ENCODE measurements at regions not wholly inside any gene's neighbourhood (a gene's known extent, or its start where the extent isn't known, plus 50 kb on each side); places are given as distances from the start of the nearest gene placed in this dataset.

DNA sequence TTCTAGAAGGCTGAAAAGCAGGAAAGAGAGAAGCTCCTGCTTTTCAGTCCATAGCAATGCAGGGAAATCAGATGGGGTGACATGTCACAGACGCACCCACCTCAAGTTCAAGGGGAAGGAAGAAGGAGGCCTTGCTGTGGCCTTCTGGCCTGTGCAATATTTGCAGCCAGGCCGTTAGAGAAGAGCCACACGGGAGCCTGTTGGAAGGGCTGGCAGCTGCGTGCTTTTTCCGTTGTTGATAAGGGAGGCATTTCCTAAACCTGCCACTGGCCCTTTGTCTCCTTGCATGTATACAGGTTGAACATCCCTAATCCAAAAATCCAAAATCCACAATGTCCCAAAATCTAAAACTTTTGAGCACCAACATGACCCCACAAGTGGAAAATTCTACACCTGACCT is 492.5 kb upstream of the ZMIZ1 start:
- TF ChIP-seq POLR2AphosphoS5 (IDR thresholded peaks at IDR 0.05), result no peak
- TF ChIP-seq, protein P1, sequence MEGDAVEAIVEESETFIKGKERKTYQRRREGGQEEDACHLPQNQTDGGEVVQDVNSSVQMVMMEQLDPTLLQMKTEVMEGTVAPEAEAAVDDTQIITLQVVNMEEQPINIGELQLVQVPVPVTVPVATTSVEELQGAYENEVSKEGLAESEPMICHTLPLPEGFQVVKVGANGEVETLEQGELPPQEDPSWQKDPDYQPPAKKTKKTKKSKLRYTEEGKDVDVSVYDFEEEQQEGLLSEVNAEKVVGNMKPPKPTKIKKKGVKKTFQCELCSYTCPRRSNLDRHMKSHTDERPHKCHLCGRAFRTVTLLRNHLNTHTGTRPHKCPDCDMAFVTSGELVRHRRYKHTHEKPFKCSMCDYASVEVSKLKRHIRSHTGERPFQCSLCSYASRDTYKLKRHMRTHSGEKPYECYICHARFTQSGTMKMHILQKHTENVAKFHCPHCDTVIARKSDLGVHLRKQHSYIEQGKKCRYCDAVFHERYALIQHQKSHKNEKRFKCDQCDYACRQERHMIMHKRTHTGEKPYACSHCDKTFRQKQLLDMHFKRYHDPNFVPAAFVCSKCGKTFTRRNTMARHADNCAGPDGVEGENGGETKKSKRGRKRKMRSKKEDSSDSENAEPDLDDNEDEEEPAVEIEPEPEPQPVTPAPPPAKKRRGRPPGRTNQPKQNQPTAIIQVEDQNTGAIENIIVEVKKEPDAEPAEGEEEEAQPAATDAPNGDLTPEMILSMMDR (IDR thresholded peaks at IDR 0.05), result no peak
